H1 (cell line): ENCODE measurements at regions not wholly inside any gene's neighbourhood (a gene's known extent, or its start where the extent isn't known, plus 50 kb on each side); places are given as distances from the start of the nearest gene placed in this dataset.
A peak's percentile ranks its signal among the peaks of the same experiment; 100 is the strongest.

ENCODE experiments used
- CTCF ChIA-PET: fragments of 300-600 bp; sonication (Branson Sonifier 250); formaldehyde crosslinking; loops from one replicate; lab custom pipeline; 2021; ENCODE audit not compliant: partially characterized antibody; lab: Charles Lee
- POLR2A ChIA-PET: fragments of 300-600 bp; sonication (Branson Sonifier 250); formaldehyde crosslinking; loops from one replicate; lab custom pipeline; 2021; ENCODE audit warnings: inconsistent platforms; ENCODE audit not compliant: partially characterized antibody; lab: Charles Lee
- DNase-seq, 2 experiments: peaks; one replicate each; pipeline versions ENCODE4 v3.0.0 to v3.0.0-alpha.2; 2010 to 2022; ENCODE audit warnings: low spot score in 2 of 2, low read depth in 1 of 2, mixed read lengths in 1 of 2
- FAIRE-seq: peaks from 2 replicates; lab custom pipeline; 2011; peaks lifted over from hg19 to GRCh38; lab: Jason Lieb, UNC
- H2AFZ ChIP-seq: 2 replicates; pipeline ENCODE4 v1.8.1; 2012; ENCODE audit warnings: low read length, inconsistent platforms
- H2AK5ac ChIP-seq: 2 replicates; pipeline ENCODE4 v1.6.1; 2013; ENCODE audit warnings: low read depth, low read length
- H2BK120ac ChIP-seq: replicated peaks from 2 replicates; pipeline ENCODE3; 2013; ENCODE audit warnings: low read depth, low read length, inconsistent platforms
- H2BK12ac ChIP-seq: 2 replicates; pipeline ENCODE4 v1.6.1; 2013; ENCODE audit warnings: low read depth, low read length
- H2BK15ac ChIP-seq: 2 replicates; pipeline ENCODE4 v1.6.1; 2013; ENCODE audit warnings: low read length
- H2BK20ac ChIP-seq: 2 replicates; pipeline ENCODE4 v1.6.1; 2013; ENCODE audit warnings: low read length
- H2BK5ac ChIP-seq: 2 replicates; pipeline ENCODE4 v1.6.1; 2013; ENCODE audit warnings: low read depth, low read length
- H3K14ac ChIP-seq: 2 replicates; pipeline ENCODE4 v1.6.1; 2013; ENCODE audit warnings: inconsistent platforms; ENCODE audit not compliant: insufficient read length
- H3K18ac ChIP-seq: 2 replicates; pipeline ENCODE4 v1.6.1; 2013; ENCODE audit warnings: low read length; ENCODE audit errors: extremely low read depth
- H3K23ac ChIP-seq: 2 replicates; pipeline ENCODE4 v1.6.1; 2013; ENCODE audit warnings: inconsistent platforms; ENCODE audit not compliant: insufficient read length
- H3K23me2 ChIP-seq: 2 replicates; pipeline ENCODE4 v1.6.1; 2013; ENCODE audit warnings: low read depth, low read length
- H3K27ac ChIP-seq: 2 replicates; pipeline ENCODE4 v1.6.1; 2011; ENCODE audit warnings: low read depth, low read length, inconsistent platforms
- H3K27me3 ChIP-seq, 4 experiments: replicated peaks in 1 of 4; 1 replicate in 1 of 4; 2 replicates in 3 of 4; pipeline versions ENCODE4 v1.6.1 to v1.8.1; 2011 to 2013; ENCODE audit warnings: low read length in 3 of 4, mild to moderate bottlenecking in 3 of 4, inconsistent platforms in 2 of 4, mixed read lengths in 2 of 4, moderate library complexity in 1 of 4; ENCODE audit not compliant: control insufficient read depth in 3 of 4, insufficient read depth in 3 of 4; ENCODE audit errors: extremely low read depth in 1 of 4
- H3K36me3 ChIP-seq, 4 experiments: 2 replicates each; pipeline versions ENCODE4 v1.6.1 to v1.8.1; 2011 to 2013; ENCODE audit warnings: mild to moderate bottlenecking in 4 of 4, low read length in 3 of 4, moderate library complexity in 2 of 4, control low read depth in 1 of 4, inconsistent platforms in 1 of 4; ENCODE audit not compliant: insufficient read depth in 4 of 4, control insufficient read depth in 2 of 4
- H3K4ac ChIP-seq: replicated peaks from 2 replicates; pipeline ENCODE3; 2013; ENCODE audit warnings: low read length, low read depth, mixed read lengths, inconsistent platforms; ENCODE audit not compliant: insufficient read length
- H3K4me1 ChIP-seq, 4 experiments: replicated peaks in 1 of 4; 1 replicate in 1 of 4; 2 replicates in 3 of 4; pipeline versions ENCODE4 v1.6.1 to v1.8.1; 2011 to 2013; ENCODE audit warnings: low read length in 3 of 4, inconsistent platforms in 2 of 4, mixed read lengths in 1 of 4; ENCODE audit not compliant: insufficient read depth in 4 of 4, control insufficient read depth in 3 of 4
- H3K4me2 ChIP-seq, 2 experiments: 2 replicates each; pipeline versions ENCODE4 v1.6.1 to v1.8.1; 2011 to 2013; ENCODE audit warnings: low read depth in 2 of 2, low read length in 2 of 2, control low read depth in 1 of 2, inconsistent platforms in 1 of 2, mild to moderate bottlenecking in 1 of 2; ENCODE audit not compliant: insufficient read depth in 1 of 2
- H3K4me3 ChIP-seq, 4 experiments: fragments of 200-600, 300-600 bp in 1 of 4; sonication (generic), shearing (Covaris generic), sonication (Bioruptor Twin) in 1 of 4; 2 replicates each; pipeline versions ENCODE4 v1.5.1 to v1.8.1; 2011 to 2016; ENCODE audit warnings: low read length in 4 of 4, low read depth in 3 of 4, control low read depth in 2 of 4, inconsistent platforms in 2 of 4, mild to moderate bottlenecking in 2 of 4, mixed read lengths in 1 of 4, moderate library complexity in 1 of 4; ENCODE audit not compliant: insufficient read depth in 2 of 4; ENCODE audit errors: extremely low read depth in 1 of 4
- H3K56ac ChIP-seq: replicated peaks from 2 replicates; pipeline ENCODE3; 2013; ENCODE audit warnings: low read depth, mild to moderate bottlenecking, mixed read lengths, low read length, inconsistent platforms; ENCODE audit not compliant: insufficient read length
- H3K79me1 ChIP-seq: 2 replicates; pipeline ENCODE4 v1.6.1; 2013; ENCODE audit warnings: low read depth, low read length, control low read depth
- H3K79me2 ChIP-seq, 2 experiments: 2 replicates each; pipeline versions ENCODE4 v1.6.1 to v1.8.1; 2012 to 2013; ENCODE audit warnings: low read length in 2 of 2, mild to moderate bottlenecking in 2 of 2, inconsistent platforms in 1 of 2; ENCODE audit not compliant: insufficient read depth in 2 of 2, control insufficient read depth in 1 of 2
- H3K9ac ChIP-seq, 4 experiments: replicated peaks in 1 of 4; 1 replicate in 1 of 4; 2 replicates in 3 of 4; pipeline versions ENCODE4 v1.6.1 to v1.8.1; 2011 to 2013; ENCODE audit warnings: low read depth in 3 of 4, low read length in 3 of 4, control low read depth in 2 of 4, mild to moderate bottlenecking in 2 of 4, moderate library complexity in 2 of 4, inconsistent platforms in 1 of 4; ENCODE audit errors: extremely low read depth in 1 of 4
- H3K9me3 ChIP-seq, 2 experiments: 2 replicates each; pipeline versions ENCODE4 v1.6.1 to v1.8.1; 2012 to 2013; ENCODE audit warnings: mild to moderate bottlenecking in 2 of 2, moderate library complexity in 2 of 2, control low read depth in 1 of 2, inconsistent platforms in 1 of 2, low read depth in 1 of 2, low read length in 1 of 2, mixed read lengths in 1 of 2; ENCODE audit not compliant: insufficient read depth in 2 of 2
- H4K20me1 ChIP-seq, 2 experiments: replicated peaks in 1 of 2; 2 replicates each; pipeline versions ENCODE3 to v1.8.1; 2011 to 2013; ENCODE audit warnings: inconsistent platforms in 2 of 2, low read length in 2 of 2, mild to moderate bottlenecking in 1 of 2; ENCODE audit not compliant: insufficient read depth in 2 of 2, control insufficient read depth in 1 of 2
- H4K5ac ChIP-seq: 2 replicates; pipeline ENCODE4 v1.6.1; 2013; ENCODE audit warnings: low read length, low read depth, mixed read lengths, inconsistent platforms; ENCODE audit not compliant: insufficient read length
- H4K8ac ChIP-seq: 2 replicates; pipeline ENCODE4 v1.8.0; 2013; ENCODE audit warnings: mild to moderate bottlenecking, moderate library complexity, low read length, inconsistent platforms; ENCODE audit not compliant: insufficient read depth; ENCODE audit errors: extremely low read depth
- H4K91ac ChIP-seq: replicated peaks from 2 replicates; pipeline ENCODE3; 2013; ENCODE audit warnings: low read length, mixed read lengths, inconsistent platforms; ENCODE audit not compliant: insufficient read length
- ASH2L ChIP-seq: fragments of 200-600, 300-600 bp; sonication (generic); IDR thresholded peaks from one replicate; pipeline ENCODE4 v1.7.1; 2017; ENCODE audit warnings: low read length
- CEBPB ChIP-seq: IDR thresholded peaks from 2 replicates; pipeline ENCODE4 v1.6.1; 2012; ENCODE audit warnings: low read depth, low read length
- EP300 ChIP-seq, 2 experiments: IDR thresholded peaks; 1 replicate in 1 of 2; 2 replicates in 1 of 2; pipeline ENCODE4 v1.6.1; 2011 to 2012; ENCODE audit warnings: low read depth in 2 of 2, low read length in 2 of 2, mild to moderate bottlenecking in 2 of 2, borderline replicate concordance in 1 of 2, inconsistent platforms in 1 of 2, moderate library complexity in 1 of 2
- JUND ChIP-seq: IDR thresholded peaks from 2 replicates; pipeline ENCODE4 v1.6.1; 2011; ENCODE audit warnings: mild to moderate bottlenecking, improper control_type of control experiment, low read length
- NRF1 ChIP-seq: IDR thresholded peaks from 2 replicates; pipeline ENCODE4 v1.6.1; 2011; ENCODE audit warnings: mild to moderate bottlenecking, low read depth, low read length, improper control_type of control experiment
- POLR2A ChIP-seq, 2 experiments: IDR thresholded peaks; 1 replicate in 1 of 2; 2 replicates in 1 of 2; pipeline ENCODE4 v1.6.1; 2011; ENCODE audit warnings: low read depth in 2 of 2, low read length in 2 of 2, mild to moderate bottlenecking in 2 of 2; ENCODE audit errors: control extremely low read depth in 1 of 2
- POLR2AphosphoS5 ChIP-seq: IDR thresholded peaks from 2 replicates; pipeline ENCODE4 v1.6.1; 2011; ENCODE audit warnings: low read depth, low read length
- SAP30 ChIP-seq: fragments of 300-600 bp; sonication (generic); IDR thresholded peaks from 2 replicates; pipeline ENCODE4 v1.7.1; 2012; ENCODE audit warnings: low read length, moderate library complexity, mild to moderate bottlenecking, inconsistent platforms; ENCODE audit not compliant: insufficient read depth, insufficient replicate concordance
- SIN3A ChIP-seq, 2 experiments: IDR thresholded peaks in 1 of 2; conservative IDR thresholded peaks in 1 of 2; 2 replicates each; pipeline ENCODE4 v1.6.1; 2011 to 2012; ENCODE audit warnings: low read length in 2 of 2, improper control_type of control experiment in 1 of 2, low read depth in 1 of 2, mild to moderate bottlenecking in 1 of 2
- SIRT6 ChIP-seq: IDR thresholded peaks from one replicate; pipeline ENCODE4 v1.7.1; 2012; ENCODE audit warnings: low read length, inconsistent platforms
- USF2 ChIP-seq: IDR thresholded peaks from 2 replicates; pipeline ENCODE4 v1.6.1; 2011; ENCODE audit warnings: low read length, improper control_type of control experiment
- YY1 ChIP-seq: IDR thresholded peaks from 2 replicates; pipeline ENCODE4 v1.6.1; 2011; ENCODE audit warnings: low read depth, mild to moderate bottlenecking, low read length
- WGBS, 2 experiments: shearing (Covaris generic) in 1 of 2; methylation state at CpG; one replicate each; pipeline versions ENCODE4 v1.1.6 to v1.1.7; 2013 to 2015; ENCODE audit warnings: low lambda C conversion rate in 2 of 2, mixed read lengths in 2 of 2, inconsistent platforms in 1 of 2, low coverage in 1 of 2, missing lambda C conversion rate in 1 of 2; ENCODE audit not compliant: insufficient replicate concordance in 2 of 2, insufficient coverage in 1 of 2, insufficient read length in 1 of 2; ENCODE audit errors: extremely low coverage in 1 of 2, missing lambda C conversion rate in 1 of 2; 5-methylcytosine and 5-hydroxymethylcytosine counted together

GRCh38 chr15:53833134-53833624 lies 73.7 kb upstream of the WDR72 start:
- H2AK5ac ChIP-seq, result no peak overlapping the region
- no peak overlapping the region for H3K9ac ChIP-seq
- H3K4me2 ChIP-seq, result no peak overlapping the region; a peak in 1 of 4 replicates
- no peak for TF ChIP-seq SIN3A (conservative IDR thresholded peaks at IDR 0.05 in 1 of 2, IDR thresholded peaks at IDR 0.05 in 1 of 2; ENCODE audit: low read depth in 1 of 2, low read length in 2 of 2)
- no peak for TF ChIP-seq JUND
- TF ChIP-seq CEBPB, result no peak
- no peak for TF ChIP-seq NRF1
- no peak for TF ChIP-seq USF2
- TF ChIP-seq POLR2A (IDR thresholded peaks at IDR 0.05; ENCODE audit: control extremely low read depth in 1 of 2, low read depth in 2 of 2, low read length in 2 of 2), result no peak
- no peak for TF ChIP-seq POLR2AphosphoS5
- TF ChIP-seq SAP30, result no peak
- no peak for TF ChIP-seq YY1
- no peak for TF ChIP-seq SIRT6
- TF ChIP-seq ASH2L, result no peak
- no peak for TF ChIP-seq EP300 (IDR thresholded peaks at IDR 0.05; ENCODE audit: borderline replicate concordance in 1 of 2, low read depth in 2 of 2, low read length in 2 of 2)
- CTCF ChIA-PET, result interaction anchor here (0.7 to 1.3 kb wide), 2 partner anchors 9 to 36 kb away, joined by 3 to 4 read pairs; no protein-coding TSS in a partner anchor
- 84% methylated on average over 4 of the region's 4 CpGs; no CpG with 5 or more reads in 1 of the 2 experiments for WGBS, 2 experiments
- H3K23ac ChIP-seq, result no peak overlapping the region
- no peaks in the 10 kb centered on the region for H3K79me1 ChIP-seq
- no peak overlapping the region for H2BK12ac ChIP-seq
- peaks cover 0 to under 1% of the 10 kb centered on the region in 2 experiments; a peak in 1 of 4 replicates for H3K9me3 ChIP-seq
- H2BK5ac ChIP-seq, result no peak overlapping the region
- H3K27ac ChIP-seq, result no peak overlapping the region
- H4K91ac ChIP-seq, result no peak overlapping the region
- H3K23me2 ChIP-seq, result 0 out of 2 replicates have a peak, but pooled peaks cover 1% of the 10 kb centered on the region
- no peak overlapping the region for H3K18ac ChIP-seq
- H4K5ac ChIP-seq, result no peak overlapping the region
- peaks cover 0 to 5% (median 1%) of the 10 kb centered on the region in 4 experiments; a peak in 2 of 7 replicates for H3K4me1 ChIP-seq
- POLR2A ChIA-PET, result no interaction called here
- H2BK120ac ChIP-seq, result no peak overlapping the region
- H4K20me1 ChIP-seq, result no peaks in the 10 kb centered on the region
- no peaks in the 10 kb centered on the region for H3K79me2 ChIP-seq
- DNase-seq (no peak), FAIRE-seq (no peak)
- no peaks in the 10 kb centered on the region for H3K36me3 ChIP-seq
- no peaks in the 10 kb centered on the region for H3K27me3 ChIP-seq
- H2BK20ac ChIP-seq, result peak overlapping the region; percentile 52; the same call in 1 of the 2 replicates
- no peak overlapping the region for H3K4ac ChIP-seq
- no peak overlapping the region for H3K4me3 ChIP-seq
- no peak overlapping the region for H3K14ac ChIP-seq
- H2AFZ ChIP-seq, result no peak overlapping the region
- H2BK15ac ChIP-seq, result no peak overlapping the region
- no peak overlapping the region for H4K8ac ChIP-seq
- no peak overlapping the region for H3K56ac ChIP-seq
